GM12878 (cell line): ENCODE measurements at regions not wholly inside any gene's neighbourhood (a gene's known extent, or its start where the extent isn't known, plus 50 kb on each side); places are given as distances from the start of the nearest gene placed in this dataset.

Source experiments
- ATAC-seq: fragments of 200-7000 bp; cut with Tn5 transposase; 3 replicates; pipeline ENCODE4 v1.9.1; 2020; ENCODE audit warnings: mild to moderate bottlenecking, moderate library complexity
- BruUV-seq: library from RNA; stranded (reverse); fragments of 400-500 nt; replicated peaks from 2 replicates; lab custom pipeline; 2021; lab: Mats Ljungman, UMichigan
- CTCF ChIA-PET: fragments of 300-600 bp; sonication (Branson Sonifier 250); formaldehyde crosslinking; extraction: SDS; loops from one replicate; lab custom pipeline; 2021; ENCODE audit warnings: inconsistent platforms; lab: Yijun Ruan, JAX
- POLR2A ChIA-PET: fragments of 350-600 bp; formaldehyde crosslinking; extraction: SDS; loops from one replicate; lab custom pipeline; 2021; ENCODE audit warnings: inconsistent platforms; lab: Charles Lee
- RAD21 ChIA-PET: fragments of 300-600 bp; sonication (Branson Sonifier 250); formaldehyde crosslinking; loops from one replicate; lab custom pipeline; 2023; ENCODE audit warnings: antibody characterized with exemption; ENCODE audit not compliant: unreplicated experiment; lab: Charles Lee
- SMC1A ChIA-PET: fragments of 300-600 bp; sonication (Branson Sonifier 250); formaldehyde crosslinking; loops from one replicate; lab custom pipeline; 2023; ENCODE audit not compliant: unreplicated experiment, uncharacterized antibody; lab: Charles Lee
- DNase-seq: peaks from one replicate; pipeline ENCODE4 v3.0.0-alpha.2; 2011; ENCODE audit warnings: low read depth, low spot score
- FAIRE-seq: peaks from 3 replicates; lab custom pipeline; 2011; peaks lifted over from hg19 to GRCh38; lab: Jason Lieb, UNC
- H2AFZ ChIP-seq: 2 replicates; pipeline ENCODE4 v1.6.0; 2011; ENCODE audit warnings: low read depth, low read length, control low read depth; ENCODE audit not compliant: control insufficient read depth
- H3K27ac ChIP-seq: 2 replicates; pipeline ENCODE4 v1.5.1; 2011; ENCODE audit warnings: control low read depth; ENCODE audit not compliant: control insufficient read depth, insufficient read depth
- H3K27me3 ChIP-seq, 2 experiments: replicated peaks in 1 of 2; 2 replicates each; pipeline versions ENCODE4 v1.6.0 to v1.6.1; 2011; ENCODE audit warnings: low read length in 1 of 2; ENCODE audit not compliant: control insufficient read depth in 2 of 2, insufficient read depth in 2 of 2
- H3K36me3 ChIP-seq, 2 experiments: 2 replicates each; pipeline ENCODE4 v1.5.1; 2011; ENCODE audit warnings: low read length in 1 of 2; ENCODE audit not compliant: control insufficient read depth in 2 of 2, insufficient read depth in 2 of 2
- H3K4me1 ChIP-seq: 2 replicates; pipeline ENCODE4 v1.6.1; 2011; ENCODE audit warnings: mild to moderate bottlenecking, low read length, moderate library complexity, mixed read lengths; ENCODE audit not compliant: control insufficient read depth, insufficient read depth
- H3K4me2 ChIP-seq: 2 replicates; pipeline ENCODE4 v1.6.0; 2011; ENCODE audit warnings: control low read depth; ENCODE audit not compliant: control insufficient read depth, insufficient read depth
- H3K4me3 ChIP-seq: fragments of 200-600 bp; sonication (generic); 2 replicates; pipeline ENCODE4 v1.5.1; 2016
- H3K79me2 ChIP-seq: 2 replicates; pipeline ENCODE4 v1.6.0; 2011; ENCODE audit warnings: low read length; ENCODE audit not compliant: control insufficient read depth, insufficient read depth
- H3K9ac ChIP-seq: 2 replicates; pipeline ENCODE4 v1.8.0; 2011; ENCODE audit warnings: low read length, control low read depth, mixed read lengths; ENCODE audit not compliant: control insufficient read depth, insufficient read depth
- H3K9me3 ChIP-seq: replicated peaks from 3 replicates; pipeline ENCODE4 v1.5.1; 2011; ENCODE audit warnings: mild to moderate bottlenecking, low read length; ENCODE audit not compliant: control insufficient read depth, insufficient read depth
- H4K20me1 ChIP-seq: 2 replicates; pipeline ENCODE4 v1.6.0; 2011; ENCODE audit not compliant: control insufficient read depth, insufficient read depth
- CHD4 ChIP-seq: fragments of 200-600 bp; sonication (generic); IDR thresholded peaks from 2 replicates; pipeline ENCODE4 v1.6.1; 2016; ENCODE audit warnings: mild to moderate bottlenecking
- MTA3 ChIP-seq: IDR thresholded peaks from 2 replicates; pipeline ENCODE4 v1.6.1; 2012; ENCODE audit warnings: low read length, inconsistent platforms, borderline replicate concordance
- MYB ChIP-seq: fragments of 150-350 bp; IDR thresholded peaks from 2 replicates; pipeline ENCODE4 v1.6.1; 2014; ENCODE audit warnings: mild to moderate bottlenecking, low read depth, low read length, borderline replicate concordance
- NBN ChIP-seq: fragments of 450-650 bp; IDR thresholded peaks from 2 replicates; pipeline ENCODE4 v1.6.1; 2016
- NFXL1 ChIP-seq: fragments of 450-650 bp; IDR thresholded peaks from 2 replicates; pipeline ENCODE4 v1.6.1; 2017; ENCODE audit warnings: antibody characterized with exemption, mild to moderate bottlenecking, borderline replicate concordance
- PBX3 ChIP-seq: IDR thresholded peaks from 2 replicates; pipeline ENCODE4 v1.6.1; 2011; ENCODE audit warnings: mild to moderate bottlenecking, low read depth, low read length, moderate library complexity; ENCODE audit not compliant: insufficient replicate concordance
- RAD21 ChIP-seq: IDR thresholded peaks from 2 replicates; pipeline ENCODE4 v1.6.1; 2011; ENCODE audit warnings: mild to moderate bottlenecking, low read depth, low read length, moderate library complexity; ENCODE audit not compliant: insufficient read depth
- RFX5 ChIP-seq: IDR thresholded peaks from 2 replicates; pipeline ENCODE4 v1.6.1; 2011; ENCODE audit warnings: low read depth, low read length, improper control_type of control experiment
- SMAD5 ChIP-seq: IDR thresholded peaks from 2 replicates; pipeline ENCODE4 v1.6.1; 2016; ENCODE audit warnings: antibody characterized with exemption, low read depth
- TCF3 ChIP-seq: IDR thresholded peaks from 2 replicates; pipeline ENCODE4 v1.6.1; 2012; ENCODE audit warnings: low read depth, mild to moderate bottlenecking, low read length, borderline replicate concordance; ENCODE audit not compliant: insufficient read depth
- USF2 ChIP-seq: IDR thresholded peaks from 2 replicates; pipeline ENCODE4 v1.6.1; 2011; ENCODE audit warnings: low read depth, low read length, improper control_type of control experiment, borderline replicate concordance
- ZBTB40 ChIP-seq: fragments of 450-650 bp; IDR thresholded peaks from 2 replicates; pipeline ENCODE4 v1.6.1; 2016; ENCODE audit warnings: mild to moderate bottlenecking, moderate library complexity, borderline replicate concordance
- ZZZ3 ChIP-seq: IDR thresholded peaks from 2 replicates; pipeline ENCODE4 v1.6.1; 2011; ENCODE audit warnings: low read depth; ENCODE audit not compliant: control insufficient read depth, insufficient read length
- WGBS: methylation state at CpG from one replicate; pipeline ENCODE4 v1.1.6; 2016; ENCODE audit warnings: low lambda C conversion rate; ENCODE audit not compliant: insufficient replicate concordance, insufficient coverage; ENCODE audit errors: missing lambda C conversion rate; 5-methylcytosine and 5-hydroxymethylcytosine counted together
- in situ Hi-C: fragments of 300-500 bp; cut with MboI; formaldehyde crosslinking; loops from 9 replicates; pipeline ENCODE4 v1.14.3; 2018; ENCODE audit warnings: mixed read lengths
- intact Hi-C: fragments of 100-400 bp; cut with micrococcal nuclease; formaldehyde crosslinking; loops from one replicate; pipeline ENCODE4 v1.14.2; 2022; ENCODE audit not compliant: unreplicated experiment
- TF ChIP-seq, protein P1 (sequence below): fragments of 450-650 bp; formaldehyde crosslinking; IDR thresholded peaks from 2 replicates; pipeline ENCODE4 v1.4.0; 2022; ENCODE audit warnings: mild to moderate bottlenecking, moderate library complexity

DNA sequence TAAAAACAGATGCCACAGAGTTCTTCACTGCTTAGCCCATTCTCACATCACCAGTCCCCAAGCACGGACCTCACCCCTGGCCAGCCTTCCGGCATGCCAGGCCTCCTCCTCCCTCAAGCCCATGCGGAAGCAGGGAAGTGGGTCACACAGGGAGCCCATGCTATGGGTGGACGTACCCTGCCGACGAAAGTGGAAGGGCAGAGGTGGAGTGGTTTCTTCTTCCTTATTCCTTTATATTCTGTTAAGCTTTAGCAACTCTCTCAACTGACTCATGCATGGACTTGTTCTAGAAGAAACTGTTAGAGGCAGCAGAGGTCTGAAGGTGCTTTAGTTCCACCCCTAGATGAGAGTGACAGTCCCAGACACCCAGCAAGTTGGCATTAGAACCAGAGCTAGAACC, 118.6 kb downstream of the LY86 start (continued):
- no peak for TF ChIP-seq RFX5

- ChIA-PET RAD21 (no interaction called here), CTCF (interaction anchor here (0.8 to 2.6 kb wide), 3 partner anchors 10 to 50 kb away, joined by 3 to 10 read pairs (median 4); no protein-coding TSS in a partner anchor), SMC1A (no interaction called here), POLR2A (no interaction called here)
- Histone ChIP-seq H3K4me1 (peaks cover 23% of the 10 kb centered on the region), H3K36me3 (no peaks in the 10 kb centered on the region), H3K9me3 (no peaks in the 10 kb centered on the region), H3K9ac (no peak overlapping the region), H3K4me2 (no peak overlapping the region), H2AFZ (no peak overlapping the region), H3K79me2 (no peaks in the 10 kb centered on the region), H4K20me1 (no peaks in the 10 kb centered on the region), H3K4me3 (no peak overlapping the region), H3K27me3 (no peaks in the 10 kb centered on the region), H3K27ac (no peak overlapping the region)
- BruUV-seq, result no TSS peak
- no peak for FAIRE-seq
- intact Hi-C loops (no loop called here), in situ Hi-C loops (no loop called here)
- no peak for ATAC-seq
- 35% methylated on average over 3 of the region's 3 CpGs for WGBS
- DNase-seq, result no peak
- TF ChIP-seq TCF3 (no peak), ZZZ3 (no peak), PBX3 (no peak), SMAD5 (no peak), USF2 (no peak), MTA3 (no peak), RAD21 (no peak), NFXL1 (no peak), MYB (no peak), NBN (no peak), ZBTB40 (no peak), CHD4 (no peak)
- TF ChIP-seq, protein P1, sequence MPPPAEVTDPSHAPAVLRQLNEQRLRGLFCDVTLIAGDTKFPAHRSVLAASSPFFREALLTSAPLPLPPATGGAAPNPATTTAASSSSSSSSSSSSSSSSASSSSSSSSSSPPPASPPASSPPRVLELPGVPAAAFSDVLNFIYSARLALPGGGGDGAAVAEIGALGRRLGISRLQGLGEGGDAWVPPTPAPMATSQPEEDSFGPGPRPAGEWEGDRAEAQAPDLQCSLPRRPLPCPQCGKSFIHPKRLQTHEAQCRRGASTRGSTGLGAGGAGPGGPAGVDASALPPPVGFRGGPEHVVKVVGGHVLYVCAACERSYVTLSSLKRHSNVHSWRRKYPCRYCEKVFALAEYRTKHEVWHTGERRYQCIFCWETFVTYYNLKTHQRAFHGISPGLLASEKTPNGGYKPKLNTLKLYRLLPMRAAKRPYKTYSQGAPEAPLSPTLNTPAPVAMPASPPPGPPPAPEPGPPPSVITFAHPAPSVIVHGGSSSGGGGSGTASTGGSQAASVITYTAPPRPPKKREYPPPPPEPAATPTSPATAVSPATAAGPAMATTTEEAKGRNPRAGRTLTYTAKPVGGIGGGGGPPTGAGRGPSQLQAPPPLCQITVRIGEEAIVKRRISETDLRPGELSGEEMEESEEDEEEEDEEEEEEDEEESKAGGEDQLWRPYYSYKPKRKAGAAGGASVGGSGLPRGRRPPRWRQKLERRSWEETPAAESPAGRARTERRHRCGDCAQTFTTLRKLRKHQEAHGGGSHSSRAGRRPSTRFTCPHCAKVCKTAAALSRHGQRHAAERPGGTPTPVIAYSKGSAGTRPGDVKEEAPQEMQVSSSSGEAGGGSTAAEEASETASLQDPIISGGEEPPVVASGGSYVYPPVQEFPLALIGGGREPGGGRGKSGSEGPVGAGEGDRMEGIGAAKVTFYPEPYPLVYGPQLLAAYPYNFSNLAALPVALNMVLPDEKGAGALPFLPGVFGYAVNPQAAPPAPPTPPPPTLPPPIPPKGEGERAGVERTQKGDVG (CRISPR knock-in tag), result no peak
These were observed 120.6 kb downstream of the LY86 start for GRCh38 chr6:6709106-6709505.
